ENCODE measurements at regions not wholly inside any gene's neighbourhood (a gene's known extent, or its start where the extent isn't known, plus 50 kb on each side); places are given as distances from the start of the nearest gene placed in this dataset.

DNA sequence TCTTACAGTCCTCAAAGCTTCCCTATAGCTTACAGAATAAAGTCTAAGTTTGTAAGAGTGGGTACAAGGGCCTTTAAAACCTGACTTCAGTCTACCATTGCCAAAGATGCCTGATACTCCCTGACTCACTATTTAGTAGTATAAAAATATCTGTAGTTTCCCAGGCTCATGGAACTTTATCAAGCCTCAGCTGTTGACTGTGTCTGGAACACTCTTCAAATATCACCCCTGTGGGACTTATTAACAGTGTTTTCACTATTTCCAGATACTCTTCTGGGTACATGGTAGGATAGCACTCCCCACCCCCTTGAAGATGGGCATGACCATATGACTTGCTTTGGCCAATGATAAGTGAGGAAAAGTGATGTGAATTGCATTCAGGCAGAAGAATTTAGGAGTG lies 105.3 kb upstream of the TENT5A start:
- TF ChIP-seq CTCF (IDR thresholded peaks at IDR 0.05), result no peak
- no peak for TF ChIP-seq POLR2A (IDR thresholded peaks at IDR 0.05)
- TF ChIP-seq POLR2AphosphoS5 (IDR thresholded peaks at IDR 0.05), result no peak
